ENCODE measurements at regions not wholly inside any gene's neighbourhood (a gene's known extent, or its start where the extent isn't known, plus 50 kb on each side); places are given as distances from the start of the nearest gene placed in this dataset.

GRCh38 chr4:149160370-149160769, 655.3 kb downstream of the IQCM start:
- no peak for TF ChIP-seq EZH2 (IDR thresholded peaks at IDR 0.05; ENCODE audit: borderline replicate concordance, low read depth, low read length, severe bottlenecking)
- TF ChIP-seq, protein P1, sequence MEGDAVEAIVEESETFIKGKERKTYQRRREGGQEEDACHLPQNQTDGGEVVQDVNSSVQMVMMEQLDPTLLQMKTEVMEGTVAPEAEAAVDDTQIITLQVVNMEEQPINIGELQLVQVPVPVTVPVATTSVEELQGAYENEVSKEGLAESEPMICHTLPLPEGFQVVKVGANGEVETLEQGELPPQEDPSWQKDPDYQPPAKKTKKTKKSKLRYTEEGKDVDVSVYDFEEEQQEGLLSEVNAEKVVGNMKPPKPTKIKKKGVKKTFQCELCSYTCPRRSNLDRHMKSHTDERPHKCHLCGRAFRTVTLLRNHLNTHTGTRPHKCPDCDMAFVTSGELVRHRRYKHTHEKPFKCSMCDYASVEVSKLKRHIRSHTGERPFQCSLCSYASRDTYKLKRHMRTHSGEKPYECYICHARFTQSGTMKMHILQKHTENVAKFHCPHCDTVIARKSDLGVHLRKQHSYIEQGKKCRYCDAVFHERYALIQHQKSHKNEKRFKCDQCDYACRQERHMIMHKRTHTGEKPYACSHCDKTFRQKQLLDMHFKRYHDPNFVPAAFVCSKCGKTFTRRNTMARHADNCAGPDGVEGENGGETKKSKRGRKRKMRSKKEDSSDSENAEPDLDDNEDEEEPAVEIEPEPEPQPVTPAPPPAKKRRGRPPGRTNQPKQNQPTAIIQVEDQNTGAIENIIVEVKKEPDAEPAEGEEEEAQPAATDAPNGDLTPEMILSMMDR (IDR thresholded peaks at IDR 0.05; ENCODE audit: borderline replicate concordance, extremely low read depth, low read length, poor library complexity, severe bottlenecking): no peak
